ENCODE measurements at regions not wholly inside any gene's neighbourhood (a gene's known extent, or its start where the extent isn't known, plus 50 kb on each side); places are given as distances from the start of the nearest gene placed in this dataset.
"Not testable (repeated sequence)": the region's sequence is repeated elsewhere in the genome, so short reads cannot be mapped to it uniquely, and the experiment has no call there.

- DNase-seq: no peak
These were observed 112.6 kb downstream of the BRMS1L start for GRCh38 chr14:35938770-35939169.

- DNase-seq: no peak
These were observed 108.4 kb downstream of the BRMS1L start for GRCh38 chr14:35934499-35934898.

GRCh38 chr14:35932659-35933159, 106.6 kb downstream of the BRMS1L start:
- DNase-seq: no peak

- no peak for DNase-seq
These were observed 106.0 kb downstream of the BRMS1L start for GRCh38 chr14:35932136-35932535.

- DNase-seq: no peak
These were observed 105.2 kb downstream of the BRMS1L start for GRCh38 chr14:35931346-35931745.

- DNase-seq: no peak
These were observed 103.0 kb downstream of the BRMS1L start for GRCh38 chr14:35929186-35929585.

GRCh38 chr14:35927727-35928126, 101.6 kb downstream of the BRMS1L start:
- no peak for DNase-seq

- no peak for DNase-seq
These were observed 99.2 kb downstream of the BRMS1L start for GRCh38 chr14:35925319-35925718.

GRCh38 chr14:35922590-35922989, 96.5 kb downstream of the BRMS1L start:
- DNase-seq: not testable (repeated sequence)

GRCh38 chr14:35921745-35922144, 95.6 kb downstream of the BRMS1L start:
- DNase-seq: no peak

Measured in renal pelvis (tissue), 1 donor.